HCT116 (cell line): ENCODE measurements at regions not wholly inside any gene's neighbourhood (a gene's known extent, or its start where the extent isn't known, plus 50 kb on each side); places are given as distances from the start of the nearest gene placed in this dataset.

Source experiments
- ATAC-seq: fragments of 200-7000 bp; cut with Tn5 transposase; 2 replicates; pipeline ENCODE4 v1.9.1; 2020; ENCODE audit warnings: mild to moderate bottlenecking, moderate library complexity
- BruUV-seq: library from RNA; stranded (reverse); fragments of 400-500 nt; replicated peaks from 2 replicates; lab custom pipeline; 2021; lab: Mats Ljungman, UMichigan
- CTCF ChIA-PET: fragments of 300-600 bp; sonication (Branson Sonifier 250); formaldehyde crosslinking; loops from one replicate; lab custom pipeline; 2021; ENCODE audit warnings: antibody characterized with exemption; lab: Charles Lee
- POLR2A ChIA-PET: fragments of 300-600, 350-600 bp; sonication (Branson Sonifier 250); formaldehyde crosslinking; loops from one replicate; lab custom pipeline; 2021; ENCODE audit warnings: antibody characterized with exemption; lab: Charles Lee
- RAD21 ChIA-PET, 2 experiments: fragments of 300-600 bp; sonication (Branson Sonifier 250); formaldehyde crosslinking; loops; one replicate each; lab custom pipeline; 2023; ENCODE audit warnings: low total read pairs in 2 of 2; ENCODE audit not compliant: uncharacterized antibody in 2 of 2, unreplicated experiment in 2 of 2, low non-redundant PET in 1 of 2; lab: Charles Lee
- DNase-seq: peaks from one replicate; pipeline ENCODE4 v3.0.0-alpha.2; 2010; ENCODE audit warnings: low read depth, low spot score
- H2AFZ ChIP-seq: fragments of 200-600 bp; shearing (Covaris generic), sonication (generic); 2 replicates; pipeline ENCODE4 v1.6.1; 2017; ENCODE audit warnings: low read depth, mixed run types, mixed read lengths, antibody characterized with exemption, low read length; ENCODE audit not compliant: poor library complexity, severe bottlenecking
- H3K27ac ChIP-seq: 2 replicates; pipeline ENCODE4 v1.5.1; 2012; ENCODE audit warnings: low read depth, low read length
- H3K27me3 ChIP-seq: fragments of 200-600 bp; sonication (generic); 2 replicates; pipeline ENCODE4 v1.6.1; 2016; ENCODE audit warnings: mixed run types, low read length, mixed read lengths; ENCODE audit not compliant: insufficient read depth
- H3K36me3 ChIP-seq, 2 experiments: fragments of 200-500 bp in 1 of 2; fragments of 200-600 bp in 1 of 2; sonication (Bioruptor generic) in 1 of 2; sonication (generic) in 1 of 2; 2 replicates each; pipeline versions ENCODE4 v1.5.1 to v1.6.1; 2014 to 2016; ENCODE audit warnings: low read length in 2 of 2, inconsistent platforms in 1 of 2, mixed read lengths in 1 of 2, mixed run types in 1 of 2; ENCODE audit not compliant: insufficient read depth in 2 of 2, control insufficient read depth in 1 of 2
- H3K4me1 ChIP-seq, 2 experiments: fragments of 200-600 bp in 1 of 2; sonication (generic) in 1 of 2; 2 replicates each; pipeline versions ENCODE4 v1.5.1 to v1.6.1; 2012 to 2017; ENCODE audit warnings: low read length in 2 of 2, inconsistent platforms in 1 of 2, mild to moderate bottlenecking in 1 of 2, mixed read lengths in 1 of 2, mixed run types in 1 of 2, moderate library complexity in 1 of 2; ENCODE audit not compliant: insufficient read depth in 2 of 2, control insufficient read depth in 1 of 2
- H3K4me2 ChIP-seq: fragments of 200-600 bp; sonication (generic); 2 replicates; pipeline ENCODE4 v1.6.1; 2017; ENCODE audit warnings: mixed run types, low read length, mixed read lengths
- H3K4me3 ChIP-seq, 2 experiments: fragments of 200-600 bp in 1 of 2; sonication (generic) in 1 of 2; replicated peaks in 1 of 2; 2 replicates each; pipeline ENCODE4 v1.5.1; 2011 to 2016; ENCODE audit warnings: low read length in 2 of 2, control low read depth in 1 of 2, low read depth in 1 of 2, mild to moderate bottlenecking in 1 of 2, mixed read lengths in 1 of 2, mixed run types in 1 of 2
- H3K79me2 ChIP-seq: fragments of 200-600 bp; sonication (generic); 2 replicates; pipeline ENCODE4 v1.6.1; 2017; ENCODE audit warnings: mild to moderate bottlenecking, mixed run types, low read length, moderate library complexity, mixed read lengths; ENCODE audit not compliant: insufficient read depth
- H3K9ac ChIP-seq: fragments of 200-600 bp; sonication (generic); 2 replicates; pipeline ENCODE4 v1.6.1; 2016; ENCODE audit warnings: low read length, mixed read lengths
- H3K9me2 ChIP-seq: fragments of 200-600 bp; sonication (generic), shearing (Covaris generic); 2 replicates; pipeline ENCODE4 v1.6.1; 2017; ENCODE audit warnings: mixed run types, mild to moderate bottlenecking, moderate library complexity; ENCODE audit not compliant: insufficient read depth
- H3K9me3 ChIP-seq, 2 experiments: fragments of 200-500 bp in 1 of 2; fragments of 200-600 bp in 1 of 2; sonication (Bioruptor generic) in 1 of 2; sonication (generic) in 1 of 2; 2 replicates each; pipeline ENCODE4 v1.6.1; 2014 to 2017; ENCODE audit warnings: low read length in 2 of 2, mixed read lengths in 2 of 2, inconsistent platforms in 1 of 2, low read depth in 1 of 2, mild to moderate bottlenecking in 1 of 2, mixed run types in 1 of 2, moderate library complexity in 1 of 2; ENCODE audit not compliant: control insufficient read depth in 1 of 2, insufficient read depth in 1 of 2
- H4K20me1 ChIP-seq: fragments of 200-600 bp; sonication (generic), shearing (Covaris generic); 2 replicates; pipeline ENCODE4 v1.6.1; 2017; ENCODE audit warnings: mixed run types, mild to moderate bottlenecking, moderate library complexity; ENCODE audit not compliant: insufficient read depth
- CBX3 ChIP-seq: IDR thresholded peaks from 2 replicates; pipeline ENCODE4 v1.6.1; 2012; ENCODE audit warnings: low read depth
- CEBPB ChIP-seq: IDR thresholded peaks from 2 replicates; pipeline ENCODE4 v1.6.1; 2012; ENCODE audit warnings: low read depth
- EGR1 ChIP-seq: IDR thresholded peaks from 2 replicates; pipeline ENCODE4 v1.6.1; 2012; ENCODE audit warnings: low read depth
- EZH2 ChIP-seq: fragments of 200-600 bp; sonication (generic); IDR thresholded peaks from 2 replicates; pipeline ENCODE4 v1.6.1; 2017; ENCODE audit warnings: antibody characterized with exemption, mixed run types
- EZH2phosphoT487 ChIP-seq: fragments of 200-600 bp; IDR thresholded peaks from 2 replicates; pipeline ENCODE4 v1.6.1; 2018; ENCODE audit warnings: antibody characterized with exemption, borderline replicate concordance
- JUND ChIP-seq: IDR thresholded peaks from 2 replicates; pipeline ENCODE4 v1.6.1; 2012
- POLR2A ChIP-seq: IDR thresholded peaks from 2 replicates; pipeline ENCODE4 v1.7.0; 2011; ENCODE audit warnings: borderline replicate concordance; ENCODE audit not compliant: insufficient read depth, insufficient read length; ENCODE audit errors: extremely low read depth
- POLR2AphosphoS5 ChIP-seq: IDR thresholded peaks from 2 replicates; pipeline ENCODE4 v1.6.1; 2011; ENCODE audit warnings: mild to moderate bottlenecking, low read depth, low read length, moderate library complexity
- RAD21 ChIP-seq: IDR thresholded peaks from 2 replicates; pipeline ENCODE4 v1.6.1; 2012; ENCODE audit warnings: low read depth, mild to moderate bottlenecking
- SIN3A ChIP-seq: IDR thresholded peaks from 2 replicates; pipeline ENCODE4 v1.6.1; 2012; ENCODE audit warnings: low read depth
- SRF ChIP-seq: IDR thresholded peaks from 2 replicates; pipeline ENCODE4 v1.6.1; 2012; ENCODE audit warnings: low read depth
- ZFX ChIP-seq: fragments of 450-650 bp; IDR thresholded peaks from 2 replicates; pipeline ENCODE4 v1.6.1; 2017
- ZNF274 ChIP-seq: fragments of 200-500 bp; sonication (Bioruptor generic); IDR thresholded peaks from 2 replicates; pipeline ENCODE4 v1.6.1; 2014; ENCODE audit warnings: mild to moderate bottlenecking, low read depth, low read length, inconsistent platforms
- intact Hi-C: fragments of 100-400 bp; cut with micrococcal nuclease; formaldehyde crosslinking; loops from 2 replicates; pipeline ENCODE4 v1.10.0; 2022
- TF ChIP-seq, protein P1 (sequence below): IDR thresholded peaks from 2 replicates; pipeline ENCODE4 v1.6.1; 2011; ENCODE audit warnings: mild to moderate bottlenecking, low read length, moderate library complexity; ENCODE audit not compliant: insufficient replicate concordance; ENCODE audit errors: extremely low read depth
- TF ChIP-seq, protein P2 (sequence below): IDR thresholded peaks from 2 replicates; pipeline ENCODE4 v1.6.1; 2012; ENCODE audit warnings: low read depth
- TF ChIP-seq, protein P3 (sequence below): IDR thresholded peaks from 2 replicates; pipeline ENCODE4 v1.6.1; 2012
- TF ChIP-seq, protein P4 (sequence below): IDR thresholded peaks from 2 replicates; pipeline ENCODE4 v1.6.1; 2012
- TF ChIP-seq, protein P5 (sequence below), 3 experiments: fragments of 200-600 bp in 1 of 3; sonication (generic) in 1 of 3; IDR thresholded peaks in 2 of 3; conservative IDR thresholded peaks in 1 of 3; 2 replicates each; pipeline ENCODE4 v1.5.1; 2012 to 2017; ENCODE audit warnings: low read depth in 2 of 3, low read length in 2 of 3, antibody characterized with exemption in 1 of 3, borderline replicate concordance in 1 of 3, control low read depth in 1 of 3, mild to moderate bottlenecking in 1 of 3, mixed read lengths in 1 of 3, mixed run types in 1 of 3, moderate library complexity in 1 of 3; ENCODE audit not compliant: insufficient read depth in 1 of 3

DNA sequence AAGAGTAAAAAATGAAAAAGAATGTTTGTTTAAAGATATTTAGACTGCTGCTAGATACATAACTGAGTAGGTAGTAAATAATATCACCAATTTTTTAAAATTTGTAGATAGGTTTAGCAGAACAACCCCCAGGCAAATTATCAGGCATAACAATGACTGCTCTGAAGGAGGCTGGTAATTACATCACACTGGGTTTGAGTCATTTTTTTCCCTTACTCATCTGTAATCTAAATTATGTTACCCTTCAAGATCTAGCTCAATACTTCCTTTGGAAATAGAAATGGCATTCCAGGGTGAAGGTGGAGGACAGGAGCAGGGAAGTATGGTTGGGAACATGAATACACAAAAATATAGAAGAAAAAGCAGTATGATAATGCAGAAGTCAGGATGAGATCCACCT lies 431.6 kb upstream of the MAOA start:
- intact Hi-C loops: no loop called here
- Histone ChIP-seq H3K4me3 (no peak overlapping the region), H3K36me3 (no peaks in the 10 kb centered on the region)
- BruUV-seq: no TSS peak
- TF ChIP-seq CEBPB: no peak
- TF ChIP-seq ZNF274: no peak
- TF ChIP-seq, protein P1, sequence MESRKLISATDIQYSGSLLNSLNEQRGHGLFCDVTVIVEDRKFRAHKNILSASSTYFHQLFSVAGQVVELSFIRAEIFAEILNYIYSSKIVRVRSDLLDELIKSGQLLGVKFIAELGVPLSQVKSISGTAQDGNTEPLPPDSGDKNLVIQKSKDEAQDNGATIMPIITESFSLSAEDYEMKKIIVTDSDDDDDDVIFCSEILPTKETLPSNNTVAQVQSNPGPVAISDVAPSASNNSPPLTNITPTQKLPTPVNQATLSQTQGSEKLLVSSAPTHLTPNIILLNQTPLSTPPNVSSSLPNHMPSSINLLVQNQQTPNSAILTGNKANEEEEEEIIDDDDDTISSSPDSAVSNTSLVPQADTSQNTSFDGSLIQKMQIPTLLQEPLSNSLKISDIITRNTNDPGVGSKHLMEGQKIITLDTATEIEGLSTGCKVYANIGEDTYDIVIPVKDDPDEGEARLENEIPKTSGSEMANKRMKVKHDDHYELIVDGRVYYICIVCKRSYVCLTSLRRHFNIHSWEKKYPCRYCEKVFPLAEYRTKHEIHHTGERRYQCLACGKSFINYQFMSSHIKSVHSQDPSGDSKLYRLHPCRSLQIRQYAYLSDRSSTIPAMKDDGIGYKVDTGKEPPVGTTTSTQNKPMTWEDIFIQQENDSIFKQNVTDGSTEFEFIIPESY: no peak
- TF ChIP-seq SRF: no peak
- TF ChIP-seq EZH2phosphoT487: no peak
- TF ChIP-seq, protein P2, sequence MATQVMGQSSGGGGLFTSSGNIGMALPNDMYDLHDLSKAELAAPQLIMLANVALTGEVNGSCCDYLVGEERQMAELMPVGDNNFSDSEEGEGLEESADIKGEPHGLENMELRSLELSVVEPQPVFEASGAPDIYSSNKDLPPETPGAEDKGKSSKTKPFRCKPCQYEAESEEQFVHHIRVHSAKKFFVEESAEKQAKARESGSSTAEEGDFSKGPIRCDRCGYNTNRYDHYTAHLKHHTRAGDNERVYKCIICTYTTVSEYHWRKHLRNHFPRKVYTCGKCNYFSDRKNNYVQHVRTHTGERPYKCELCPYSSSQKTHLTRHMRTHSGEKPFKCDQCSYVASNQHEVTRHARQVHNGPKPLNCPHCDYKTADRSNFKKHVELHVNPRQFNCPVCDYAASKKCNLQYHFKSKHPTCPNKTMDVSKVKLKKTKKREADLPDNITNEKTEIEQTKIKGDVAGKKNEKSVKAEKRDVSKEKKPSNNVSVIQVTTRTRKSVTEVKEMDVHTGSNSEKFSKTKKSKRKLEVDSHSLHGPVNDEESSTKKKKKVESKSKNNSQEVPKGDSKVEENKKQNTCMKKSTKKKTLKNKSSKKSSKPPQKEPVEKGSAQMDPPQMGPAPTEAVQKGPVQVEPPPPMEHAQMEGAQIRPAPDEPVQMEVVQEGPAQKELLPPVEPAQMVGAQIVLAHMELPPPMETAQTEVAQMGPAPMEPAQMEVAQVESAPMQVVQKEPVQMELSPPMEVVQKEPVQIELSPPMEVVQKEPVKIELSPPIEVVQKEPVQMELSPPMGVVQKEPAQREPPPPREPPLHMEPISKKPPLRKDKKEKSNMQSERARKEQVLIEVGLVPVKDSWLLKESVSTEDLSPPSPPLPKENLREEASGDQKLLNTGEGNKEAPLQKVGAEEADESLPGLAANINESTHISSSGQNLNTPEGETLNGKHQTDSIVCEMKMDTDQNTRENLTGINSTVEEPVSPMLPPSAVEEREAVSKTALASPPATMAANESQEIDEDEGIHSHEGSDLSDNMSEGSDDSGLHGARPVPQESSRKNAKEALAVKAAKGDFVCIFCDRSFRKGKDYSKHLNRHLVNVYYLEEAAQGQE: no peak
- TF ChIP-seq CBX3: no peak
- TF ChIP-seq POLR2A: no peak
- no peak for TF ChIP-seq RAD21
- TF ChIP-seq, protein P3, sequence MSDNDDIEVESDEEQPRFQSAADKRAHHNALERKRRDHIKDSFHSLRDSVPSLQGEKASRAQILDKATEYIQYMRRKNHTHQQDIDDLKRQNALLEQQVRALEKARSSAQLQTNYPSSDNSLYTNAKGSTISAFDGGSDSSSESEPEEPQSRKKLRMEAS: no peak
- TF ChIP-seq, protein P4, sequence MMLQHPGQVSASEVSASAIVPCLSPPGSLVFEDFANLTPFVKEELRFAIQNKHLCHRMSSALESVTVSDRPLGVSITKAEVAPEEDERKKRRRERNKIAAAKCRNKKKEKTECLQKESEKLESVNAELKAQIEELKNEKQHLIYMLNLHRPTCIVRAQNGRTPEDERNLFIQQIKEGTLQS: no peak
- no peak for TF ChIP-seq JUND
- TF ChIP-seq, protein P5, sequence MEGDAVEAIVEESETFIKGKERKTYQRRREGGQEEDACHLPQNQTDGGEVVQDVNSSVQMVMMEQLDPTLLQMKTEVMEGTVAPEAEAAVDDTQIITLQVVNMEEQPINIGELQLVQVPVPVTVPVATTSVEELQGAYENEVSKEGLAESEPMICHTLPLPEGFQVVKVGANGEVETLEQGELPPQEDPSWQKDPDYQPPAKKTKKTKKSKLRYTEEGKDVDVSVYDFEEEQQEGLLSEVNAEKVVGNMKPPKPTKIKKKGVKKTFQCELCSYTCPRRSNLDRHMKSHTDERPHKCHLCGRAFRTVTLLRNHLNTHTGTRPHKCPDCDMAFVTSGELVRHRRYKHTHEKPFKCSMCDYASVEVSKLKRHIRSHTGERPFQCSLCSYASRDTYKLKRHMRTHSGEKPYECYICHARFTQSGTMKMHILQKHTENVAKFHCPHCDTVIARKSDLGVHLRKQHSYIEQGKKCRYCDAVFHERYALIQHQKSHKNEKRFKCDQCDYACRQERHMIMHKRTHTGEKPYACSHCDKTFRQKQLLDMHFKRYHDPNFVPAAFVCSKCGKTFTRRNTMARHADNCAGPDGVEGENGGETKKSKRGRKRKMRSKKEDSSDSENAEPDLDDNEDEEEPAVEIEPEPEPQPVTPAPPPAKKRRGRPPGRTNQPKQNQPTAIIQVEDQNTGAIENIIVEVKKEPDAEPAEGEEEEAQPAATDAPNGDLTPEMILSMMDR (IDR thresholded peaks at IDR 0.05 in 2 of 3, conservative IDR thresholded peaks at IDR 0.05 in 1 of 3; ENCODE audit: borderline replicate concordance in 1 of 3, insufficient read depth in 1 of 3, low read depth in 2 of 3, low read length in 2 of 3): no peak
- no peak for TF ChIP-seq POLR2AphosphoS5
- TF ChIP-seq EZH2: no peak
- no peak for TF ChIP-seq ZFX
- TF ChIP-seq EGR1: no peak
- no peak for TF ChIP-seq SIN3A
- TF ChIP-seq, all 23 proteins: peak for 0
- H3K9me2 ChIP-seq: no peaks in the 10 kb centered on the region
- H2AFZ ChIP-seq: no peak overlapping the region
- no peak for DNase-seq
- no peak overlapping the region for H3K27ac ChIP-seq
- ATAC-seq: no peak
- ChIA-PET RAD21 (no interaction called here), POLR2A (no interaction called here), CTCF (no interaction called here)
- H3K79me2 ChIP-seq: no peaks in the 10 kb centered on the region
- H3K4me1 ChIP-seq: no peaks in the 10 kb centered on the region
- no peak overlapping the region for H3K4me2 ChIP-seq
- H3K9ac ChIP-seq: no peak overlapping the region
- H3K9me3 ChIP-seq: no peaks in the 10 kb centered on the region
- no peaks in the 10 kb centered on the region for H4K20me1 ChIP-seq
- H3K27me3 ChIP-seq: no peaks in the 10 kb centered on the region
